ENCODE measurements at regions not wholly inside any gene's neighbourhood (a gene's known extent, or its start where the extent isn't known, plus 50 kb on each side); places are given as distances from the start of the nearest gene placed in this dataset.

- WGBS, 2 donors: 100% methylated on average over 1 of the region's 1 CpG
Measured at GRCh38 chr13:47289567-47289966, 392.7 kb upstream of the HTR2A start.

GRCh38 chr13:47288546-47288945, 391.7 kb upstream of the HTR2A start:
- Histone ChIP-seq H3K4me3 (no peak overlapping the region), H3K9me3 (no peaks in the 10 kb centered on the region), H3K36me3 (ENCODE audit: low read depth, missing control alignments) (no peaks in the 10 kb centered on the region), H3K27ac (no peak overlapping the region), H3K27me3 (no peaks in the 10 kb centered on the region), H3K4me1 (no peaks in the 10 kb centered on the region)
- DNase-seq: no peak
- TF ChIP-seq POLR2A (IDR thresholded peaks at IDR 0.05) (no peak), CTCF (IDR thresholded peaks at IDR 0.05) (no peak)
- intact Hi-C loops (cut with DNase I; ENCODE audit: low total_unique reads): no loop called here
- WGBS, 2 donors: 45 to 53% methylated on average over 5 of the region's 5 CpGs

More at GRCh38 chr13:47289567-47289966, 392.7 kb upstream of the HTR2A start:
- H3K4me3 ChIP-seq: no peak overlapping the region
- no peak for TF ChIP-seq POLR2A (IDR thresholded peaks at IDR 0.05)
- no peak for TF ChIP-seq CTCF (IDR thresholded peaks at IDR 0.05)
- no peaks in the 10 kb centered on the region for H3K4me1 ChIP-seq
- no peak overlapping the region for H3K27ac ChIP-seq
- no peaks in the 10 kb centered on the region for H3K9me3 ChIP-seq
- intact Hi-C loops (cut with DNase I; ENCODE audit: low total_unique reads): no loop called here
- H3K36me3 ChIP-seq (ENCODE audit: low read depth, missing control alignments): no peaks in the 10 kb centered on the region
- no peak for DNase-seq
- H3K27me3 ChIP-seq: no peaks in the 10 kb centered on the region

- Histone ChIP-seq H3K4me1 (no peaks in the 10 kb centered on the region), H3K9me3 (no peaks in the 10 kb centered on the region), H3K4me3 (no peak overlapping the region), H3K27ac (no peak overlapping the region), H3K36me3 (ENCODE audit: low read depth, missing control alignments) (no peaks in the 10 kb centered on the region), H3K27me3 (no peaks in the 10 kb centered on the region)
- intact Hi-C loops (cut with DNase I; ENCODE audit: low total_unique reads): no loop called here
- 86 to 88% methylated on average over 1 of the region's 1 CpG for WGBS, 2 donors
- no peak for DNase-seq
- TF ChIP-seq CTCF (IDR thresholded peaks at IDR 0.05) (no peak), POLR2A (IDR thresholded peaks at IDR 0.05) (no peak)
Measured at GRCh38 chr13:47287291-47287751, 390.5 kb upstream of the HTR2A start.

GRCh38 chr13:47281991-47282390, 385.1 kb upstream of the HTR2A start:
- TF ChIP-seq CTCF (IDR thresholded peaks at IDR 0.05) (no peak), POLR2A (IDR thresholded peaks at IDR 0.05) (no peak)
- 88 to 96% methylated on average over 2 of the region's 2 CpGs for WGBS, 2 donors

GRCh38 chr13:47279920-47280319, 383.1 kb upstream of the HTR2A start:
- WGBS, 2 donors: 60 to 69% methylated on average over 1 of the region's 1 CpG
- Histone ChIP-seq H3K4me1 (no peaks in the 10 kb centered on the region), H3K4me3 (no peak overlapping the region), H3K9me3 (no peaks in the 10 kb centered on the region), H3K27ac (no peak overlapping the region), H3K27me3 (no peaks in the 10 kb centered on the region), H3K36me3 (ENCODE audit: low read depth, missing control alignments) (no peaks in the 10 kb centered on the region)
- TF ChIP-seq POLR2A (IDR thresholded peaks at IDR 0.05): no peak
- TF ChIP-seq CTCF (IDR thresholded peaks at IDR 0.05): no peak
- intact Hi-C loops (cut with DNase I; ENCODE audit: low total_unique reads): no loop called here
- DNase-seq: no peak

More at GRCh38 chr13:47281991-47282390, 385.1 kb upstream of the HTR2A start:
- no peak overlapping the region for H3K27ac ChIP-seq
- H3K36me3 ChIP-seq (ENCODE audit: low read depth, missing control alignments): no peaks in the 10 kb centered on the region
- no peaks in the 10 kb centered on the region for H3K4me1 ChIP-seq
- no peak overlapping the region for H3K4me3 ChIP-seq
- H3K27me3 ChIP-seq: no peaks in the 10 kb centered on the region
- H3K9me3 ChIP-seq: no peaks in the 10 kb centered on the region
- intact Hi-C loops (cut with DNase I; ENCODE audit: low total_unique reads): no loop called here
- DNase-seq: no peak
